ENCODE measurements at regions not wholly inside any gene's neighbourhood (a gene's known extent, or its start where the extent isn't known, plus 50 kb on each side); places are given as distances from the start of the nearest gene placed in this dataset.

- DNase-seq (ENCODE audit: low spot score in 2 of 2) = no peak
- Mint-ChIP-seq H3K27ac (ENCODE audit: low read depth) (no peak overlapping the region), H3K9me3 (peaks cover 18% of the 10 kb centered on the region), H3K4me1 (no peaks in the 10 kb centered on the region), H3K4me3 (no peak overlapping the region), H3K27me3 (no peaks in the 10 kb centered on the region), H3K36me3 (ENCODE audit: insufficient read depth) (no peaks in the 10 kb centered on the region)
- no peak for ATAC-seq (replicated peaks; ENCODE audit: extremely low read depth, poor library complexity, severe bottlenecking)
Measured at GRCh38 chr7:145665499-145666258, 450.9 kb upstream of the CNTNAP2 start.

GRCh38 chr7:145655666-145656065 is 460.9 kb upstream of the CNTNAP2 start:
- ATAC-seq (replicated peaks; ENCODE audit: extremely low read depth, poor library complexity, severe bottlenecking) = no peak

GRCh38 chr7:145645135-145645515 is 471.5 kb upstream of the CNTNAP2 start:
- Mint-ChIP-seq H3K27ac (ENCODE audit: low read depth) (no peak overlapping the region), H3K4me3 (no peak overlapping the region), H3K4me1 (no peaks in the 10 kb centered on the region), H3K9me3 (peaks cover 12% of the 10 kb centered on the region), H3K27me3 (no peaks in the 10 kb centered on the region), H3K36me3 (ENCODE audit: insufficient read depth) (no peaks in the 10 kb centered on the region)
- DNase-seq (ENCODE audit: low spot score in 2 of 2) (no peak), ATAC-seq (replicated peaks; ENCODE audit: extremely low read depth, poor library complexity, severe bottlenecking) (no peak)

More at GRCh38 chr7:145655666-145656065, 460.9 kb upstream of the CNTNAP2 start:
- Mint-ChIP-seq H3K4me1 (no peaks in the 10 kb centered on the region), H3K27ac (ENCODE audit: low read depth) (no peak overlapping the region), H3K36me3 (ENCODE audit: insufficient read depth) (no peaks in the 10 kb centered on the region), H3K4me3 (no peak overlapping the region), H3K27me3 (no peaks in the 10 kb centered on the region), H3K9me3 (peaks cover 18% of the 10 kb centered on the region)
- no peak for DNase-seq (ENCODE audit: low spot score in 2 of 2)

GRCh38 chr7:145644426-145645134 is 472.0 kb upstream of the CNTNAP2 start:
- no peaks in the 10 kb centered on the region for H3K27me3 Mint-ChIP-seq

GRCh38 chr7:145643981-145644380 is 472.6 kb upstream of the CNTNAP2 start:
- H3K4me1 Mint-ChIP-seq = no peaks in the 10 kb centered on the region
- H3K4me3 Mint-ChIP-seq = no peak overlapping the region
- no peaks in the 10 kb centered on the region for H3K36me3 Mint-ChIP-seq (ENCODE audit: insufficient read depth)
- H3K9me3 Mint-ChIP-seq = peaks cover 17% of the 10 kb centered on the region
- ATAC-seq (replicated peaks; ENCODE audit: extremely low read depth, poor library complexity, severe bottlenecking) = no peak
- DNase-seq (ENCODE audit: low spot score in 2 of 2) = no peak
- H3K27me3 Mint-ChIP-seq = no peaks in the 10 kb centered on the region
- H3K27ac Mint-ChIP-seq (ENCODE audit: low read depth) = no peak overlapping the region

More at GRCh38 chr7:145644426-145645134, 472.0 kb upstream of the CNTNAP2 start:
- DNase-seq (ENCODE audit: low spot score in 2 of 2) (no peak), ATAC-seq (replicated peaks; ENCODE audit: extremely low read depth, poor library complexity, severe bottlenecking) (no peak)
- peaks cover 13% of the 10 kb centered on the region for H3K9me3 Mint-ChIP-seq
- H3K36me3 Mint-ChIP-seq (ENCODE audit: insufficient read depth) = no peaks in the 10 kb centered on the region
- no peak overlapping the region for H3K27ac Mint-ChIP-seq (ENCODE audit: low read depth)
- H3K4me1 Mint-ChIP-seq = no peaks in the 10 kb centered on the region
- H3K4me3 Mint-ChIP-seq = no peak overlapping the region

- Mint-ChIP-seq H3K9me3 (peaks cover 15% of the 10 kb centered on the region), H3K4me1 (no peaks in the 10 kb centered on the region), H3K4me3 (no peak overlapping the region), H3K27me3 (no peaks in the 10 kb centered on the region), H3K27ac (ENCODE audit: low read depth) (no peak overlapping the region), H3K36me3 (ENCODE audit: insufficient read depth) (peaks cover under 1% of the 10 kb centered on the region)
- no peak for ATAC-seq (replicated peaks; ENCODE audit: extremely low read depth, poor library complexity, severe bottlenecking)
- DNase-seq (ENCODE audit: low spot score in 2 of 2) = no peak
Measured at GRCh38 chr7:145633513-145633912, 483.1 kb upstream of the CNTNAP2 start.

- H3K4me1 Mint-ChIP-seq = no peaks in the 10 kb centered on the region
- H3K4me3 Mint-ChIP-seq = no peak overlapping the region
- no peak for ATAC-seq (replicated peaks; ENCODE audit: extremely low read depth, poor library complexity, severe bottlenecking)
- no peaks in the 10 kb centered on the region for H3K27me3 Mint-ChIP-seq
- no peak overlapping the region for H3K27ac Mint-ChIP-seq (ENCODE audit: low read depth)
- H3K9me3 Mint-ChIP-seq = peaks cover 16% of the 10 kb centered on the region
- no peaks in the 10 kb centered on the region for H3K36me3 Mint-ChIP-seq (ENCODE audit: insufficient read depth)
- no peak for DNase-seq (ENCODE audit: low spot score in 2 of 2)
Measured at GRCh38 chr7:145624618-145625017, 492.0 kb upstream of the CNTNAP2 start.

- Mint-ChIP-seq H3K4me3 (no peak overlapping the region), H3K9me3 (peaks cover 37% of the 10 kb centered on the region), H3K36me3 (ENCODE audit: insufficient read depth) (no peaks in the 10 kb centered on the region), H3K27me3 (no peaks in the 10 kb centered on the region), H3K4me1 (no peaks in the 10 kb centered on the region), H3K27ac (ENCODE audit: low read depth) (no peak overlapping the region)
- DNase-seq (ENCODE audit: low spot score in 2 of 2) (no peak), ATAC-seq (replicated peaks; ENCODE audit: extremely low read depth, poor library complexity, severe bottlenecking) (no peak)
Measured at GRCh38 chr7:145605963-145606362, 510.6 kb upstream of the CNTNAP2 start.

- ATAC-seq (replicated peaks; ENCODE audit: extremely low read depth, poor library complexity, severe bottlenecking) (no peak), DNase-seq (ENCODE audit: low spot score in 2 of 2) (no peak)
- Mint-ChIP-seq H3K27me3 (no peaks in the 10 kb centered on the region), H3K27ac (ENCODE audit: low read depth) (no peak overlapping the region), H3K9me3 (peaks cover 25% of the 10 kb centered on the region), H3K4me3 (no peak overlapping the region), H3K36me3 (ENCODE audit: insufficient read depth) (no peaks in the 10 kb centered on the region), H3K4me1 (no peaks in the 10 kb centered on the region)
Measured at GRCh38 chr7:145599376-145599775, 517.2 kb upstream of the CNTNAP2 start.

- DNase-seq (ENCODE audit: low spot score in 2 of 2) (no peak), ATAC-seq (replicated peaks; ENCODE audit: extremely low read depth, poor library complexity, severe bottlenecking) (no peak)
- Mint-ChIP-seq H3K4me3 (no peak overlapping the region), H3K36me3 (ENCODE audit: insufficient read depth) (no peaks in the 10 kb centered on the region), H3K9me3 (no peaks in the 10 kb centered on the region), H3K27me3 (no peaks in the 10 kb centered on the region), H3K27ac (ENCODE audit: low read depth) (no peak overlapping the region), H3K4me1 (no peaks in the 10 kb centered on the region)
Measured at GRCh38 chr7:145584401-145584800, 532.2 kb upstream of the CNTNAP2 start.

GRCh38 chr7:145582742-145583303 is 533.8 kb upstream of the CNTNAP2 start:
- ATAC-seq (replicated peaks; ENCODE audit: extremely low read depth, poor library complexity, severe bottlenecking) = no peak
- no peak overlapping the region for H3K27ac Mint-ChIP-seq (ENCODE audit: low read depth)

GRCh38 chr7:145557805-145558204 is 558.8 kb upstream of the CNTNAP2 start:
- Mint-ChIP-seq H3K27me3 (no peaks in the 10 kb centered on the region), H3K27ac (ENCODE audit: low read depth) (no peak overlapping the region), H3K4me1 (no peaks in the 10 kb centered on the region), H3K36me3 (ENCODE audit: insufficient read depth) (no peaks in the 10 kb centered on the region), H3K9me3 (peaks cover 7% of the 10 kb centered on the region), H3K4me3 (no peak overlapping the region)
- DNase-seq (ENCODE audit: low spot score in 2 of 2) = no peak
- no peak for ATAC-seq (replicated peaks; ENCODE audit: extremely low read depth, poor library complexity, severe bottlenecking)

More at GRCh38 chr7:145582742-145583303, 533.8 kb upstream of the CNTNAP2 start:
- Mint-ChIP-seq H3K27me3 (no peaks in the 10 kb centered on the region), H3K4me3 (no peak overlapping the region), H3K4me1 (no peaks in the 10 kb centered on the region), H3K9me3 (no peaks in the 10 kb centered on the region), H3K36me3 (ENCODE audit: insufficient read depth) (no peaks in the 10 kb centered on the region)
- DNase-seq (ENCODE audit: low spot score in 2 of 2) = no peak

- ATAC-seq (replicated peaks; ENCODE audit: extremely low read depth, poor library complexity, severe bottlenecking) (no peak), DNase-seq (ENCODE audit: low spot score in 2 of 2) (no peak)
- Mint-ChIP-seq H3K4me3 (no peak overlapping the region), H3K27ac (ENCODE audit: low read depth) (no peak overlapping the region), H3K9me3 (peaks cover 17% of the 10 kb centered on the region), H3K27me3 (no peaks in the 10 kb centered on the region), H3K36me3 (ENCODE audit: insufficient read depth) (no peaks in the 10 kb centered on the region), H3K4me1 (no peaks in the 10 kb centered on the region)
Measured at GRCh38 chr7:145543242-145543641, 573.4 kb upstream of the CNTNAP2 start.

Measured in central memory CD8-positive, alpha-beta T cell (primary cell).